NCI-H526 treated with DMSO at 0.1 percent for 48 hours (cell line): ENCODE measurements at regions not wholly inside any gene's neighbourhood (a gene's known extent, or its start where the extent isn't known, plus 50 kb on each side); places are given as distances from the start of the nearest gene placed in this dataset.

Experiments
- DNase-seq: peaks from one replicate; lab custom pipeline; 2025; lab: John Stamatoyannopoulos, UW

GRCh38 chr13:79812070-79812850 lies 331.3 kb downstream of the NDFIP2 start:
- no peak for DNase-seq

GRCh38 chr13:79811170-79811569 lies 330.2 kb downstream of the NDFIP2 start:
- DNase-seq: no peak

- DNase-seq: no peak
Measured at GRCh38 chr13:79810669-79811068, 329.7 kb downstream of the NDFIP2 start.

- DNase-seq: no peak
Measured at GRCh38 chr13:79810018-79810417, 329.1 kb downstream of the NDFIP2 start.

GRCh38 chr13:79808475-79808874 lies 327.5 kb downstream of the NDFIP2 start:
- DNase-seq: no peak

- no peak for DNase-seq
Measured at GRCh38 chr13:79807554-79807953, 326.6 kb downstream of the NDFIP2 start.

GRCh38 chr13:79806821-79807220 lies 325.9 kb downstream of the NDFIP2 start:
- DNase-seq: no peak

- DNase-seq: no peak
Measured at GRCh38 chr13:79805317-79805716, 324.4 kb downstream of the NDFIP2 start.

- no peak for DNase-seq
Measured at GRCh38 chr13:79803989-79804388, 323.0 kb downstream of the NDFIP2 start.

GRCh38 chr13:79803296-79803695 lies 322.3 kb downstream of the NDFIP2 start:
- no peak for DNase-seq

- DNase-seq: no peak
Measured at GRCh38 chr13:79802389-79803085, 321.6 kb downstream of the NDFIP2 start.

GRCh38 chr13:79799059-79799867 lies 318.3 kb downstream of the NDFIP2 start:
- no peak for DNase-seq

GRCh38 chr13:79796136-79796535 lies 315.2 kb downstream of the NDFIP2 start:
- DNase-seq: no peak

GRCh38 chr13:79794931-79795330 lies 314.0 kb downstream of the NDFIP2 start:
- no peak for DNase-seq

- DNase-seq: no peak
Measured at GRCh38 chr13:79792716-79793115, 311.8 kb downstream of the NDFIP2 start.

- no peak for DNase-seq
Measured at GRCh38 chr13:79791471-79792042, 310.6 kb downstream of the NDFIP2 start.

- no peak for DNase-seq
Measured at GRCh38 chr13:79786176-79786575, 305.2 kb downstream of the NDFIP2 start.

GRCh38 chr13:79782541-79783205 lies 301.7 kb downstream of the NDFIP2 start:
- peak; percentile 29 for DNase-seq

GRCh38 chr13:79781829-79782540 lies 301.0 kb downstream of the NDFIP2 start:
- DNase-seq: no peak

GRCh38 chr13:79780240-79780639 lies 299.3 kb downstream of the NDFIP2 start:
- DNase-seq: no peak

GRCh38 chr13:79779761-79780160 lies 298.8 kb downstream of the NDFIP2 start:
- DNase-seq: no peak
